ENCODE measurements at regions not wholly inside any gene's neighbourhood (a gene's known extent, or its start where the extent isn't known, plus 50 kb on each side); places are given as distances from the start of the nearest gene placed in this dataset.

DNA sequence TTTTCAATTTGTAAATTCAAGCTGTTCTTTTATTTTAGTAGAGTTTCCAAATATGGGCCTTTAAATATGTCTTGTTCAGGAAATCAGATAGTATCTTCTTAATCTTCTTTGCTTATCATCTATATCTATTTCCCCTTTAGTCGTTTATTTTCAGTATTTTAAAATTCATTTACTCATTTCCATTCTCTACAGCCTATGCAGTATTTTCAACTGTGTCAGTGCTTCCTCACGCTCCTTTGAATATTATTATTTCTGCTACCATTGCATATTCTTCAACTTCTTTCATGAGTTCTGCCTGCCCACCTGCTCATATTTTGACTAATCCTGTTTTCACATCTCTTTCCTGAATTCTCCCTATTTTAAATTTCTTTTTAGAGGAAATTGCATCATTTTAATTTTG lies 185.4 kb downstream of the DKK2 start:
- peaks cover 0 to 3% of the 10 kb centered on the region in 2 experiments for H3K9me3 ChIP-seq (ENCODE audit: control insufficient read depth in 1 of 2, insufficient read depth in 1 of 2, low read length in 2 of 2)
- POLR2A ChIA-PET = no interaction called here
- TF ChIP-seq, protein P1, sequence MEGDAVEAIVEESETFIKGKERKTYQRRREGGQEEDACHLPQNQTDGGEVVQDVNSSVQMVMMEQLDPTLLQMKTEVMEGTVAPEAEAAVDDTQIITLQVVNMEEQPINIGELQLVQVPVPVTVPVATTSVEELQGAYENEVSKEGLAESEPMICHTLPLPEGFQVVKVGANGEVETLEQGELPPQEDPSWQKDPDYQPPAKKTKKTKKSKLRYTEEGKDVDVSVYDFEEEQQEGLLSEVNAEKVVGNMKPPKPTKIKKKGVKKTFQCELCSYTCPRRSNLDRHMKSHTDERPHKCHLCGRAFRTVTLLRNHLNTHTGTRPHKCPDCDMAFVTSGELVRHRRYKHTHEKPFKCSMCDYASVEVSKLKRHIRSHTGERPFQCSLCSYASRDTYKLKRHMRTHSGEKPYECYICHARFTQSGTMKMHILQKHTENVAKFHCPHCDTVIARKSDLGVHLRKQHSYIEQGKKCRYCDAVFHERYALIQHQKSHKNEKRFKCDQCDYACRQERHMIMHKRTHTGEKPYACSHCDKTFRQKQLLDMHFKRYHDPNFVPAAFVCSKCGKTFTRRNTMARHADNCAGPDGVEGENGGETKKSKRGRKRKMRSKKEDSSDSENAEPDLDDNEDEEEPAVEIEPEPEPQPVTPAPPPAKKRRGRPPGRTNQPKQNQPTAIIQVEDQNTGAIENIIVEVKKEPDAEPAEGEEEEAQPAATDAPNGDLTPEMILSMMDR (IDR thresholded peaks at IDR 0.05) = no peak
- no peaks in the 10 kb centered on the region for H3K27me3 ChIP-seq (ENCODE audit: control insufficient read depth in 1 of 2, insufficient read depth in 2 of 2, low read length in 2 of 2)
- Mint-ChIP-seq H3K27me3 (no peaks in the 10 kb centered on the region), H3K36me3 (ENCODE audit: low read depth) (no peaks in the 10 kb centered on the region), H3K4me3 (no peak overlapping the region), H3K9me3 (no peaks in the 10 kb centered on the region), H3K4me1 (ENCODE audit: low read depth) (no peaks in the 10 kb centered on the region), H3K27ac (no peak overlapping the region)
- no peaks in the 10 kb centered on the region for H3K36me3 ChIP-seq (ENCODE audit: insufficient read depth, low read length)
- CTCF ChIA-PET = no interaction called here
- H3K27ac ChIP-seq (ENCODE audit: low read depth in 1 of 2, low read length in 2 of 2) = no peak overlapping the region
- intact Hi-C loops (cut with DNase I, micrococcal nuclease) = no loop called here
- ATAC-seq (ENCODE audit: poor library complexity) = no peak
- no peaks in the 10 kb centered on the region for H3K4me1 ChIP-seq (ENCODE audit: insufficient read depth, low read length)
- no peak overlapping the region for H3K4me3 ChIP-seq (ENCODE audit: low read length)
- DNase-seq = no peak

DNA sequence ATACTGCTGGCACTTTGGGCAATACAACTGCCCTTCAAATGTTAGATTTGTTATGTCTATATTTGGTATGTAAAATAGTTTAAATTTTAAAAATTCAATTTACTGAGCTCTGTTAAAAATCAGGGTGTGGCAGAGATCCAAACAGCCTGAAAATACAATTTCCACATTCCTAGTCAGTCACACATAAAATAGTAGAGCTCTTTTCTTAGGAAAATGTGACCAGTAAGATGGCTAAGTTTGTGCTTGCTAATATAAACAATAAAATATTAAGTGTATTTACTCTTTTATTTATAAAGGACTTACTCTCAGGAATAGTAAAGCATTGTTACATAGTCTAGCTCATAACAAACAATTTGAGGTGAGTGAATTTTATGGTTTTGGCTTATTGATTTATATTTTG lies 200.2 kb downstream of the DKK2 start:
- H3K4me3 Mint-ChIP-seq = no peak overlapping the region
- H3K36me3 ChIP-seq (ENCODE audit: insufficient read depth, low read length) = no peaks in the 10 kb centered on the region
- H3K4me1 ChIP-seq (ENCODE audit: insufficient read depth, low read length) = no peaks in the 10 kb centered on the region
- no peak for DNase-seq
- no peaks in the 10 kb centered on the region for H3K36me3 Mint-ChIP-seq (ENCODE audit: low read depth)
- peaks cover 0 to 9% of the 10 kb centered on the region in 2 experiments for H3K9me3 ChIP-seq (ENCODE audit: control insufficient read depth in 1 of 2, insufficient read depth in 1 of 2, low read length in 2 of 2)
- no peak overlapping the region for H3K4me3 ChIP-seq (ENCODE audit: low read length)
- H3K4me1 Mint-ChIP-seq (ENCODE audit: low read depth) = no peaks in the 10 kb centered on the region
- no peaks in the 10 kb centered on the region for H3K27me3 Mint-ChIP-seq
- ChIA-PET CTCF (no interaction called here), POLR2A (no interaction called here)
- no peak overlapping the region for H3K27ac ChIP-seq (ENCODE audit: low read depth in 1 of 2, low read length in 2 of 2)
- no peak overlapping the region for H3K27ac Mint-ChIP-seq
- TF ChIP-seq, protein P1 (IDR thresholded peaks at IDR 0.05) = no peak
- no peaks in the 10 kb centered on the region for H3K27me3 ChIP-seq (ENCODE audit: control insufficient read depth in 1 of 2, insufficient read depth in 2 of 2, low read length in 2 of 2)
- ATAC-seq (ENCODE audit: poor library complexity) = no peak
- H3K9me3 Mint-ChIP-seq = no peaks in the 10 kb centered on the region
- intact Hi-C loops (cut with DNase I, micrococcal nuclease) = no loop called here

DNA sequence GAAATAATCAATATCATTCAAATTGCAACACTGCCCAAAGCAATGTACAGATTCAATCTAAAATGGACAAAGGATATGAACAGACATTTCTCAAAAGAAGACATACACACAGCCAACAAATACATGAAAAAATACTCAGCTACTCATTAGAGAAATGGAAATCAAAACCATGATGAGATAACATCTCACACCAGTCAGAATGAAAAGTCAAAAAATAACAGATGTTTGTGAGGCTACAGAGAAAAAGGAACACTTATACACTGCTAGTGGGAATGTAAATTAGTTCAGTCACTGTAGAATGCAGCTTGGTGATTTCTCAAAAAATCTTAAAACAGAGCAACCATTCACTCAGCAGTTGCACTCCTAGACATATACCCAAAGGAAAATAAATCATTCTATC lies 205.2 kb downstream of the DKK2 start:
- Histone ChIP-seq H3K36me3 (ENCODE audit: insufficient read depth, low read length) (no peaks in the 10 kb centered on the region), H3K9me3 (ENCODE audit: control insufficient read depth in 1 of 2, insufficient read depth in 1 of 2, low read length in 2 of 2) (peaks cover 0 to 3% of the 10 kb centered on the region in 2 experiments), H3K4me1 (ENCODE audit: insufficient read depth, low read length) (no peaks in the 10 kb centered on the region), H3K4me3 (ENCODE audit: low read length) (no peak overlapping the region), H3K27me3 (ENCODE audit: control insufficient read depth in 1 of 2, insufficient read depth in 2 of 2, low read length in 2 of 2) (no peaks in the 10 kb centered on the region), H3K27ac (ENCODE audit: low read depth in 1 of 2, low read length in 2 of 2) (no peak overlapping the region)
- TF ChIP-seq, protein P1 (IDR thresholded peaks at IDR 0.05) = no peak
- Mint-ChIP-seq H3K27me3 (no peaks in the 10 kb centered on the region), H3K27ac (no peak overlapping the region), H3K4me1 (ENCODE audit: low read depth) (no peaks in the 10 kb centered on the region), H3K36me3 (ENCODE audit: low read depth) (no peaks in the 10 kb centered on the region), H3K9me3 (no peaks in the 10 kb centered on the region), H3K4me3 (no peak overlapping the region)
- POLR2A ChIA-PET = no interaction called here
- no peak for DNase-seq
- intact Hi-C loops (cut with DNase I, micrococcal nuclease) = no loop called here
- no peak for ATAC-seq (ENCODE audit: poor library complexity)
- CTCF ChIA-PET = no interaction called here
